ENCODE measurements at regions not wholly inside any gene's neighbourhood (a gene's known extent, or its start where the extent isn't known, plus 50 kb on each side); places are given as distances from the start of the nearest gene placed in this dataset.

DNA sequence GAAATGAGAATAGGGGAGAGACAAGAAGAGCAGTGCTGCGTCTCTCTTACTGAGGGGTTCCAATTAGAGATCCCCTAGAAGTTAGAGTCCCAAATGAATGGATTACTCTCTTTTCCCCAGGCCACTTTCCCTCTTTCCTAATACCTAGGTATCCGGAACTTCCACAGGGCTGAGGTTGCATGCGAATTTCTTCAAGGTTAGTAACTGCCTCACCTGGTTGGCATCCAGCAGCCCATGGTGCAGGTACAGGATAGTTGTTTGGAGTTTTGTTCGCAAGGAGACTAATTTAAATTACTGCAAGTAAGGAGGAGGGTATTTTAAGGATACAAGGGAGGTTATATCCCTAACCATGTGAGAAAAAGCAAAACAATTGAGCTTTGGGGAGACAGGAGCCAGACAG lies 52.4 kb upstream of the JAK2 start:
- TF ChIP-seq, protein P1, sequence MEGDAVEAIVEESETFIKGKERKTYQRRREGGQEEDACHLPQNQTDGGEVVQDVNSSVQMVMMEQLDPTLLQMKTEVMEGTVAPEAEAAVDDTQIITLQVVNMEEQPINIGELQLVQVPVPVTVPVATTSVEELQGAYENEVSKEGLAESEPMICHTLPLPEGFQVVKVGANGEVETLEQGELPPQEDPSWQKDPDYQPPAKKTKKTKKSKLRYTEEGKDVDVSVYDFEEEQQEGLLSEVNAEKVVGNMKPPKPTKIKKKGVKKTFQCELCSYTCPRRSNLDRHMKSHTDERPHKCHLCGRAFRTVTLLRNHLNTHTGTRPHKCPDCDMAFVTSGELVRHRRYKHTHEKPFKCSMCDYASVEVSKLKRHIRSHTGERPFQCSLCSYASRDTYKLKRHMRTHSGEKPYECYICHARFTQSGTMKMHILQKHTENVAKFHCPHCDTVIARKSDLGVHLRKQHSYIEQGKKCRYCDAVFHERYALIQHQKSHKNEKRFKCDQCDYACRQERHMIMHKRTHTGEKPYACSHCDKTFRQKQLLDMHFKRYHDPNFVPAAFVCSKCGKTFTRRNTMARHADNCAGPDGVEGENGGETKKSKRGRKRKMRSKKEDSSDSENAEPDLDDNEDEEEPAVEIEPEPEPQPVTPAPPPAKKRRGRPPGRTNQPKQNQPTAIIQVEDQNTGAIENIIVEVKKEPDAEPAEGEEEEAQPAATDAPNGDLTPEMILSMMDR (IDR thresholded peaks at IDR 0.05), result no peak
- TF ChIP-seq POLR2A (IDR thresholded peaks at IDR 0.05), result no peak

Data from thyroid gland (tissue), 4 donors.